HG02970 (cell line): ENCODE measurements at regions not wholly inside any gene's neighbourhood (a gene's known extent, or its start where the extent isn't known, plus 50 kb on each side); places are given as distances from the start of the nearest gene placed in this dataset.

Experiments used
- ATAC-seq: cut with Tn5 transposase; IDR thresholded peaks from one replicate; pipeline ENCODE4 v1.9.1; 2021; ENCODE audit warnings: mild to moderate bottlenecking, moderate library complexity, moderate number of reproducible peaks; ENCODE audit not compliant: unreplicated experiment, low FRiP score

GRCh38 chr1:232225336-232226131 is 404.4 kb downstream of the SIPA1L2 start:
- no peak for ATAC-seq

GRCh38 chr1:232223887-232224286 is 406.0 kb downstream of the SIPA1L2 start:
- ATAC-seq: no peak

- ATAC-seq: no peak
Measured at GRCh38 chr1:232223183-232223708, 406.7 kb downstream of the SIPA1L2 start.

- no peak for ATAC-seq
Measured at GRCh38 chr1:232222614-232223013, 407.3 kb downstream of the SIPA1L2 start.

GRCh38 chr1:232221802-232222499 is 408.0 kb downstream of the SIPA1L2 start:
- no peak for ATAC-seq

- ATAC-seq: no peak
Measured at GRCh38 chr1:232218955-232219865, 410.7 kb downstream of the SIPA1L2 start.

GRCh38 chr1:232213928-232214327 is 416.0 kb downstream of the SIPA1L2 start:
- ATAC-seq: no peak

GRCh38 chr1:232212253-232212652 is 417.7 kb downstream of the SIPA1L2 start:
- ATAC-seq: no peak

- no peak for ATAC-seq
Measured at GRCh38 chr1:232211149-232211548, 418.8 kb downstream of the SIPA1L2 start.

GRCh38 chr1:232209357-232209756 is 420.6 kb downstream of the SIPA1L2 start:
- ATAC-seq: no peak

- ATAC-seq: no peak
Measured at GRCh38 chr1:232207073-232207866, 422.7 kb downstream of the SIPA1L2 start.

GRCh38 chr1:232204269-232204668 is 425.7 kb downstream of the SIPA1L2 start:
- ATAC-seq: no peak

GRCh38 chr1:232201024-232201423 is 428.9 kb downstream of the SIPA1L2 start:
- no peak for ATAC-seq

GRCh38 chr1:232196042-232196441 is 433.9 kb downstream of the SIPA1L2 start:
- no peak for ATAC-seq

- ATAC-seq: no peak
Measured at GRCh38 chr1:232194424-232194823, 435.5 kb downstream of the SIPA1L2 start.

GRCh38 chr1:232193451-232193783 is 436.5 kb downstream of the SIPA1L2 start:
- no peak for ATAC-seq

- ATAC-seq: no peak
Measured at GRCh38 chr1:232192781-232193450, 437.0 kb downstream of the SIPA1L2 start.

GRCh38 chr1:232191560-232191959 is 438.4 kb downstream of the SIPA1L2 start:
- no peak for ATAC-seq

- no peak for ATAC-seq
Measured at GRCh38 chr1:232188318-232188717, 441.6 kb downstream of the SIPA1L2 start.
